KOPT-K1 (cell line): ENCODE measurements at regions not wholly inside any gene's neighbourhood (a gene's known extent, or its start where the extent isn't known, plus 50 kb on each side); places are given as distances from the start of the nearest gene placed in this dataset.
A peak's percentile ranks its signal among the peaks of the same experiment; 100 is the strongest.

Experiments
- H3K27ac ChIP-seq: fragments of 200-600 bp; sonication (generic); 2 replicates; pipeline ENCODE4 v1.5.1; 2016; ENCODE audit warnings: antibody characterized with exemption, mild to moderate bottlenecking, low read depth, low read length; ENCODE audit not compliant: poor library complexity, severe bottlenecking
- H3K36me3 ChIP-seq: fragments of 200-600 bp; sonication (generic); 2 replicates; pipeline ENCODE4 v1.5.1; 2017; ENCODE audit warnings: antibody characterized with exemption, mild to moderate bottlenecking, low read length, moderate library complexity; ENCODE audit not compliant: insufficient read depth
- H3K9me3 ChIP-seq: fragments of 200-600 bp; sonication (generic); 2 replicates; pipeline ENCODE4 v1.5.1; 2017; ENCODE audit warnings: antibody characterized with exemption, low read length, mild to moderate bottlenecking; ENCODE audit not compliant: insufficient read depth, poor library complexity, severe bottlenecking

GRCh38 chr1:198809247-198809646 is 170.4 kb downstream of the PTPRC start:
- H3K9me3 ChIP-seq = peaks cover 19% of the 10 kb centered on the region
- no peaks in the 10 kb centered on the region for H3K36me3 ChIP-seq
- H3K27ac ChIP-seq = no peak overlapping the region

- H3K9me3 ChIP-seq = peaks cover 41% of the 10 kb centered on the region
- no peak overlapping the region for H3K27ac ChIP-seq
- no peaks in the 10 kb centered on the region for H3K36me3 ChIP-seq
Measured at GRCh38 chr1:198811449-198811848, 172.6 kb downstream of the PTPRC start.

GRCh38 chr1:198823626-198824025 is 184.8 kb downstream of the PTPRC start:
- H3K27ac ChIP-seq = no peak overlapping the region
- H3K9me3 ChIP-seq = no peaks in the 10 kb centered on the region
- H3K36me3 ChIP-seq = no peaks in the 10 kb centered on the region

- Histone ChIP-seq H3K9me3 (no peaks in the 10 kb centered on the region), H3K36me3 (no peaks in the 10 kb centered on the region), H3K27ac (no peak overlapping the region)
Measured at GRCh38 chr1:198825254-198825653, 186.4 kb downstream of the PTPRC start.

GRCh38 chr1:198829356-198829755 is 190.5 kb downstream of the PTPRC start:
- no peak overlapping the region for H3K27ac ChIP-seq
- no peaks in the 10 kb centered on the region for H3K9me3 ChIP-seq
- H3K36me3 ChIP-seq = no peaks in the 10 kb centered on the region; the same call in 1 of the 2 replicates

GRCh38 chr1:198829944-198830343 is 191.1 kb downstream of the PTPRC start:
- H3K36me3 ChIP-seq = peaks cover under 1% of the 10 kb centered on the region; the same call in 1 of the 2 replicates
- H3K9me3 ChIP-seq = no peaks in the 10 kb centered on the region
- peak overlapping the region; percentile 50 for H3K27ac ChIP-seq

- Histone ChIP-seq H3K36me3 (peaks cover 5% of the 10 kb centered on the region), H3K27ac (peak overlapping the region; percentile 50), H3K9me3 (no peaks in the 10 kb centered on the region)
Measured at GRCh38 chr1:198830412-198830811, 191.6 kb downstream of the PTPRC start.

- Histone ChIP-seq H3K27ac (no peak overlapping the region), H3K36me3 (peaks cover 37% of the 10 kb centered on the region), H3K9me3 (no peaks in the 10 kb centered on the region)
Measured at GRCh38 chr1:198833706-198834503, 195.1 kb downstream of the PTPRC start.

- H3K27ac ChIP-seq = no peak overlapping the region
- H3K9me3 ChIP-seq = no peaks in the 10 kb centered on the region
Measured at GRCh38 chr1:198837278-198838021, 198.6 kb downstream of the PTPRC start.

GRCh38 chr1:198838022-198838342 is 199.1 kb downstream of the PTPRC start:
- H3K27ac ChIP-seq = no peak overlapping the region
- no peaks in the 10 kb centered on the region for H3K9me3 ChIP-seq
- peaks cover 72% of the 10 kb centered on the region for H3K36me3 ChIP-seq

More at GRCh38 chr1:198837278-198838021, 198.6 kb downstream of the PTPRC start:
- peaks cover 67% of the 10 kb centered on the region for H3K36me3 ChIP-seq

- Histone ChIP-seq H3K9me3 (no peaks in the 10 kb centered on the region), H3K36me3 (peaks cover 91% of the 10 kb centered on the region), H3K27ac (no peak overlapping the region)
Measured at GRCh38 chr1:198841477-198841876, 202.6 kb downstream of the PTPRC start.

GRCh38 chr1:198842686-198843085 is 203.8 kb downstream of the PTPRC start:
- H3K36me3 ChIP-seq = peaks cover 93% of the 10 kb centered on the region
- no peaks in the 10 kb centered on the region for H3K9me3 ChIP-seq
- no peak overlapping the region for H3K27ac ChIP-seq

GRCh38 chr1:198845271-198845670 is 206.4 kb downstream of the PTPRC start:
- Histone ChIP-seq H3K27ac (no peak overlapping the region), H3K36me3 (peaks cover 93% of the 10 kb centered on the region), H3K9me3 (no peaks in the 10 kb centered on the region)

- H3K27ac ChIP-seq = no peak overlapping the region
Measured at GRCh38 chr1:198845851-198846250, 207.0 kb downstream of the PTPRC start.

GRCh38 chr1:198846556-198846955 is 207.7 kb downstream of the PTPRC start:
- no peak overlapping the region for H3K27ac ChIP-seq
- peaks cover 94% of the 10 kb centered on the region for H3K36me3 ChIP-seq
- H3K9me3 ChIP-seq = no peaks in the 10 kb centered on the region

More at GRCh38 chr1:198845851-198846250, 207.0 kb downstream of the PTPRC start:
- H3K9me3 ChIP-seq = no peaks in the 10 kb centered on the region
- H3K36me3 ChIP-seq = peaks cover 95% of the 10 kb centered on the region
